HG02852 (cell line): ENCODE measurements at regions not wholly inside any gene's neighbourhood (a gene's known extent, or its start where the extent isn't known, plus 50 kb on each side); places are given as distances from the start of the nearest gene placed in this dataset.
"Not testable (repeated sequence)": the region's sequence is repeated elsewhere in the genome, so short reads cannot be mapped to it uniquely, and the experiment has no call there.

Experiments
- ATAC-seq: cut with Tn5 transposase; IDR thresholded peaks from one replicate; pipeline ENCODE4 v1.9.1; 2021; ENCODE audit warnings: mild to moderate bottlenecking, moderate library complexity; ENCODE audit not compliant: unreplicated experiment

DNA sequence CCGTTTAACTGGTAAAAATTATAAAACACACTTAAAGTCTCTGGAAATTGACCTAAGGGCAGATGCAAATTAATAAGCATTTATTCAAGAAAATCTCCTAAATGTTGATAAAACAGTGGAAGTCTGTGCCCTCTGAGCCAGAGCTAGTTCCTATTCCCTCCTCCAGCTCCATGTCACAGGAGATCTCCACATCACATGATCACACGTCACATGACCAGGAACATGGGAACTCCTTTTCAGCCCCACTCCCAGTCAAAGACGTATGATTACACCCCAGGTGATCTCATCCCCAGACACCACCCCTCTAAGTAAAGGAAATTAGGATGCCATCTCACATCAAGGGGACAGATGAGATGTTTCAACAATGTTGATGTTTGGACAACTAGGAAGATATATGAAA lies 237.7 kb upstream of the FRG1 start:
- ATAC-seq: not testable (repeated sequence)

DNA sequence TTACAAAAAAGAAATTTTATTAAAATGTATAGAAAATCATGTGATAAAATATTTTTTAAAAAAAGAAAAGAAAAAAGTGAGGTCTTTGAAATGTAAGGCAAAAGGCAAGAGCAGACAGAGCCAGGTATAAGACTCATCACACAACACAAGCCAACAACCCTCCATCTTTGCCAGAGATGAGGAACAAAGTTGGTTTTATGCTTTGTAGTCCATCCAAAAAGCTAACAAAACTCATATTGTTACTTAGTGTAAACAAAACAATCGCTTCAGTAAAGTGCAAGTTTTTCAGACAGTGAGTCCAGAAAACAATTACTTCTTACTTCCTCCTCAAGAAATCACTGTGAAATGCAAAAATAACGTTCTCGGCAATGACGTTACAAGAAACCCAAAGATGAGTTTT lies 233.9 kb upstream of the FRG1 start:
- not testable (repeated sequence) for ATAC-seq

DNA sequence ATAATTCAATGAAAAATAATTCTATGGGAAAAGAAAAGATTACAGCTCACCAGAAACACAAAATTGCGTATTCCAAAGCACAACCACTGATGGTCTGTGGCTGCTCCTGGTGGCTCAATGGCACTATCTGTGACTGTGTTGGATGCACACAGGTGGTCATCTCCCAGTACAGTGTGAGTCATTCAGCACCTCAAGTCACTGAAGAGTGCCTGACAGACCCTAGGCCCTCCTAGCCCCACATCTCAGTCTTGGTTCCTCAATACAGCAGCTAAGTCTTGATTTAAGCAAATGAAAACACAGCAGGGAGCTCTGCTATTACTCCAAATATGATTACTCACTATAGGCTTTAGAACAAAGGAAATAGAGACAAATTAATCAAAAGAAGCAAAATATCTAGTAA lies 233.4 kb upstream of the FRG1 start:
- not testable (repeated sequence) for ATAC-seq

- ATAC-seq: not testable (repeated sequence)
Observed at GRCh38 chr4:189711956-189712355, 228.7 kb upstream of the FRG1 start.

DNA sequence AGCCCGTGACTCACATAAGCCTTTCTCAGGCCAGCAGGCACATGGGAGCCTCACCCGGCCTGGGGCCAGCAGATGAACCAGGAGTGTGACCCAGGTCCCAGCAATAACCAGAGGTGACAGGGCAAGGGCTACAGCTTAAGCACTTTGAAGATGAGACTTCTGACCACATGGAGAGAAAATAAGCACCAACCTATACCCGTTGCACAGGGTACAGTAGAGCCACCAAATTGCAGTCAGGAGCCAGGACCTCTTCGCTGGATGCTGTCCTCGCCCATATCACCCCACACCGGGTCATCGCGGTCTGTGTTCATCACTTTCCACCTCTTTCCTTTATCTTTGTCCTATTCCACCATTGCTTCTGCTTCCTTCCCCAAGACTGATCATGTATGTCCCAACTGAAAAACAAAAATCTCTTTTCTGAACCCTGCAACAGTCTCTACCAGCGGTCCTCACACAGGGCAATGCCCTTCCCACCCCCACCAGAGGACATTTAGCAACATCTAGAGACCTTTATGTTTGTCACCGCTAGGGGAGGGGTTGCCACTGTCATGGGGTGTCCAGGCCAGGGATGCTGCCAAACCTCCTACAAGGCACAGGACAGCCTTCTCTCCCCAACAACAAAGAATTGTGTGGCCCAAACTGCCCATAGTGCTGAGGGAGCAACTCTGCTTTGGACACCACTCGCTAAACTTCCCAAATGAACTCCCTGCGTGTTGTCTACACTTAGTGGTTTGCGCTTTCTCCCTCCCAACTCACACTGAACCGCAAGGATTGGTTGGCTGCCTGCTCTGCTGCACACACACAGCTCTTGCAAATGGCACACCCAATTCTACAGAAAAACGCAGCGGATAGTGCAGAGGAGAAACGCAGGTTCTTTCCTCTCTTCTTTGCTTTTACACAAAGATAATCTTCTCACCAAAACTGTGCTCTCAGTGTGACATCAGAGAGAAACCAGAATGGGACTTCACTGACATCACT lies 219.4 kb upstream of the FRG1 start:
- not testable (repeated sequence) for ATAC-seq

DNA sequence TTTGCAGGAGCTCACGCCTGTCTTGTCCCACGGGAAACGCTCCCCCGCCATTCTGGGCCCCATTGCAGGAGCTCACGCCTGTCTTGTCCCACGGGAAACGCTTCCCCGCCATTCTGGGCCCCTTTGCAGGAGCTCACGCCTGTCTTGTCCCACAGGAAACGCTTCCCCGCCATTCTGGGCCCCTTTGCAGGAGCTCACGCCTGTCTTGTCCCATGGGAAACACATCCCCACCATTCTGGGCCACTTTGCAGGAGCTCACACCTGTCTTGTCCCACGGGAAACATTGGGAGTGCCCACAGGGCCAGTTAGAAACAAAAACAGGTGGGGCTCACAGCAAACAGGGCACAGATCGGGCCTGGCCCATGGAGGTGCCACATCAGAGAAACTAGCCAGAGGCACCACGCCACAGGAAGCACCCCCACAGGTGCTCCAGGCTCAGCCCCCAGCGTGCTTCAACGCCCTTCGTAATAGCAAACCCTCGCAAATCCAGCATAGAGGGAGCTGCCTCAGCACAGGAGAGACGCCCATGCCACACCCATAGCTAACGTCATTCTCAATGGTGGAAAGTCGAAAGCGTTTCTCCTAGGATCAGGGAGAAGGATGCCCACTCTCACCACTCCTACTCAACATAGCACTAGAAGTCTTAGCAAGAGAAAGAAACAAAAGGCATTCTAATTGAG lies 218.2 kb upstream of the FRG1 start:
- ATAC-seq: not testable (repeated sequence)

DNA sequence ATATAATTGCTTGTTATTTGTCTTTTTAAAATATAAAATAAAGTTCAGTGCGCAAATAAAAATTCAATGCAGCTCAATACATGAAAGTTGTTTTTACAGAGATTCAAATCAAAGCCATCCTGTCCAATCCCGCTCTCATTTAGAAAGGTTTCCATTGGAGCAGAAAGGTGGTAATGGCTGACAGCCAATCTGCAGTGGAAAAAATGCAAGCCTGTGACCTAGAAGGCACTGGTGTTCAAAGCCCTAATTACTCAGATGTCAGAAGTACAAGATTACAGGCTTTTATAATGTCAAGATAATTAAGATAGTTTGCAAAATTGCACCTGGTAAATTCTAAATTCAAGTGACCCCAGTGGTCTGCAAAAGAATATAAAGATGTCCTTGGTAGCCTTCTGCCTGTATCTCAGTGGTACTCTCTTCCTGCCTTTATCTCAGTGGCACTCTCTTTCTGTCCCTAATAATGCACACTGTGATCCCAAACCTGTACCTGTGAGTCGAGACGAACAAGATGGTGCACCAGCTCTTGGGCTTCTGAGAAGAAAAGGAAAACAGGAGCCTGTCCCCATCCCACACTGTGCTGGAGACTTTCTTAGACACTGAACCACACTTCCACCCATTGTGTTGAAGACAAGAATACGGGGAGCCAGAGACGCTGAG lies 212.6 kb upstream of the FRG1 start:
- not testable (repeated sequence) for ATAC-seq

DNA sequence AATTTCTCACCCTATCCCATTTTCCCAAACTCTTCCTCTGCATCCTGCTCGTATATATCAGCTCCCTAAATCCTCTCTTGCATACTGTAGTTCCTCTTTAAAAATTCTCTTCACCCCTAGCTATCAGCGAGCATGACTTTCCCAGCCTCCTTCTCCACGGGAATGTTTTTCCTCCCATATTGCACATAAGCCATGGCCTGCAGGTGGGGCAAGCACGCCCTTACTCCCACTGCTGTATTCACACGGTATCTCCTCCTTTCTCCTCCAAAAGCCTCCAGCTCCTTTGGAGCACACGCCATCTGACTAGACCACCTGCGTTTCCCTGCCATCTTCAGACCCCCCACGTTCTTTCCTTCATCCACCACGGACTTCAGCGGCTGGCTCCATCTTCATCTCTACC lies 208.7 kb upstream of the FRG1 start:
- ATAC-seq: not testable (repeated sequence)

DNA sequence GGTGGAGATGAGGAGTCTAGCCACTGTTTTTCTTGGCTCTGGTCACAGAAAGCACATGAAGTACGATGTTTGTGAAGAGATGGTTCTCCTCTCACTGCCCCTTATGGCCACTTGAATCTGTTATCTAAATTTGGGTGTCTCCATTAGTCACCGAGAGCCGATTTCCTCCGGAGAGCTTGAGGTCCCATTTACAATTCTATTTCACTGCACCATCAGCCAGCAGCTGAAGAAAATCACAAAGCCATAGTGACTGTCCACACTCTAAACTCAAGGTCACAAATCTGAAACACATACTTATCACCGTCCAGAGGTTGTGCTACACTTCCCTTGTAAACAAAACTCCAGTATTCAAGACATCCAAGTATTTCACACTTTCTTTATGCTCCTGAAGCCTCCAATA lies 207.2 kb upstream of the FRG1 start:
- not testable (repeated sequence) for ATAC-seq

DNA sequence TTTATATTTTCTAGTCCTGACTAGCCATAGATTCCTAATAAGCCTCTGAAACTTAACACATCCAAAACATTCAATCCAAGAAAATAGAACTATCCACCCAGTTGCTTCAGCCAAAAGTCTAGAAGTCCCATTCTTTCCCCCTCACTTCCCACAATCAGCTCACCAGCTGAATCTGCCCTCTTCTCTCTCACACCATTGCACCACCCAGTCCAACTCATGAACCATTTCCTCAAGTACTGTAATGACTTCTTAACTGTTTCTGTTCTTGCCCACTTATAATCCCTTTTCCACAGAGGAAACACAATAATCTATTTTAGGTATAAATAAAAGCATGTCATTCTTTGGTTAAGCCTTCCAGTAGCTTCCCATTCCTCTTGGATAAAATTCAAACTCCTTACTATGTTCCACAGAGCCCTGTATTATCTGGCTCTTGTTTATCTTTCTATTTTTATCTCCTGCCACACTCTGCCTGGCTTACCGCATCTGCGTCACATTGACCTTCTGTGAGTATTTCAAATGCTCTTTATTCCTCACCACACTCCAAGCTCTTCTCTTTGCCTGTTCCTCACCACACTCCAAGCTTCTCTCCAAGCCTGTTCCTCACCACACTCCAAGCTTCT lies 205.9 kb upstream of the FRG1 start:
- not testable (repeated sequence) for ATAC-seq

DNA sequence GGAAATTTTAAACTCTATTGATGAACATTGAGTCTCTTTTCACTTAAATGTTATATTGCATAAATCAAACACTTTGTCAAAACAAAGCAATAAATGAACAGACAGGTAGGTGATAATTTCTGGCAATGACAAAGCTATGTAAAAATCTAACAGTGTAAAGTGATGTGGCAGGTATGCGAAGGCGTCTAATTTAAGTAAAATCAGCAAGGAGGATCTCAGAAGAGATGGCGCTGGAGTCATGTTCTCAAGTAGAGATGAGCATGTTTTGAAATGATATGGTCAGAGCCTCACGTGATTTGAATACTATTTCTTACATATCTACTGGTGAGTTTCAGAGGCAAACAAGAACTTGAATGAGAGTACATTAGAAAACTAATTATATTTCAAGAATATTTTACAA lies 204.0 kb upstream of the FRG1 start:
- not testable (repeated sequence) for ATAC-seq

DNA sequence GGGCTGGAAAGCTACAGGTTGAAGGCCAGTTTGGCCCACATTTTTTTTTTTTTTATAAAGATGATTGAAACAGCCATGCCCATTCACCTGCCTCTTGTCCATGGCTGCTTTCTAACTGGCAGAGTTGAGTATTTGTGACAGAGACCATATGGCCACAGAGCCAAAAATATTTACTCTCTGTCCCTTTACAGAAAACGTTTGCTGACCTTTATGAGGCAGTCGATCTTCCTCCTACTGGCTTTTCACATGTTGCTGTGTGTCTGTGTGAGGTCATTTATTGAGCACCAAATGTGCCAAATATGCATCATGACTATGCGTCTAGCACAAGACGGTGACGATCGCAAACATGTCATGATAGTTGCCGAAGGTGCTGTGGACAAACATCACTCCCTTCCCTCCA lies 200.6 kb upstream of the FRG1 start:
- not testable (repeated sequence) for ATAC-seq

- ATAC-seq: no peak
Observed at GRCh38 chr4:189740873-189741272, 199.8 kb upstream of the FRG1 start.

DNA sequence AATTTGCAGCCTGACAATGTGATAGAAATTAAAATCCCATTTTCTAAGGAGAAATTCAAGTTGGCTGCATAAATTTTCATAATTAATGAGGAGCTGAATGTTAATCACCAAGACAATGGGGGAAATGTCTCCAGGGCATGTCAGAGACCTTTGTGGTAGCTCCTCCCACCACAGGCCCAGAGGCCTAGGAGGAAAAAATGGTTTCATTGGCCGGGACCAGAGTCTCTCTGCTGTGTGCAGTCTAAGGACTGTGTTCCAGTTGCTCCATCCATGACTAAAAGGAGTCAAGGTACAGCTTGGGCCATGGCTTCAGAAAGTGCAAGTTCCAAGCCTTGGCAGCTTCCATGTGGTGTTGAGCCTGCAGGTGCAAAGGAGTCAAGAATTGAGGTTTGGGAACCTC lies 187.6 kb upstream of the FRG1 start:
- not testable (repeated sequence) for ATAC-seq

- no peak for ATAC-seq
Observed at GRCh38 chr4:189763583-189763982, 177.1 kb upstream of the FRG1 start.

GRCh38 chr4:189765301-189765700 lies 175.4 kb upstream of the FRG1 start:
- ATAC-seq: no peak

DNA sequence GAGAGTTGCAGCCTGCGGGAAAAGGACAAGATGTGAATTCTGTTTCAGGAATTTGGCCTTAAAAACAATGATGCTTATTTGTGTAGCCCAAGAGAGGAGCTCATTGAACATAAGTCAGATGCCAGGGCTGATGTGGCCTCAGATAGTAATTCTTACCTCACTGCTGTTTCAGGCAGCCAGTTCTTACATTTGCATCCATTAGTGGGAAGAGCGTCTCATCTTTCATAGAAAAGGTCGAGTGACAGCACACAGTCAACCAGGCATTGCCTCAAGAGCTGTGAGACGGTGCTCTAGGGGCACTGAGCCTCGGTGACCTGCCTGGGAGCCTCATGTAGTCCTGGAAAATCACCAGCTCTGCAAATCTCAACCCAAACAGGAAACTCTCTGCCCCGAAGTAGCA lies 174.9 kb upstream of the FRG1 start:
- no peak for ATAC-seq

DNA sequence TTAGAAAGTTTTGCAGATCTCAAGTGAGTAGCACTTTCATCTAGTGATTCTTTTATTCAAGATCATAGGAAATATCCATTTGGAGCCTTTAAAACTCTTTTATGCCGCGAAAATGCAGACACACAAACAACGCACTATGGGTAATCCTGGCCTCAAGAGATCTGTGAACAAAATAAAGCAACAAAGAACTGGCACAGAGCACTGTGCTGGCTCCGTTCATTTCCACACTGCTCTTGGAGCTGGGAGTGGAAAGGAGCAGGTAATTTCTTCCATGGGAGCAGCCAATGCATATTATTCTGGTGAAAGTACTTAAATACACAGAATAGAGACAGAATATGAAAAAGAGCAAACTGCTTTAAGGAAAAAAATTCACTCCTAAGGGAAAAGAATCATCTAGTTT lies 172.7 kb upstream of the FRG1 start:
- ATAC-seq: no peak

DNA sequence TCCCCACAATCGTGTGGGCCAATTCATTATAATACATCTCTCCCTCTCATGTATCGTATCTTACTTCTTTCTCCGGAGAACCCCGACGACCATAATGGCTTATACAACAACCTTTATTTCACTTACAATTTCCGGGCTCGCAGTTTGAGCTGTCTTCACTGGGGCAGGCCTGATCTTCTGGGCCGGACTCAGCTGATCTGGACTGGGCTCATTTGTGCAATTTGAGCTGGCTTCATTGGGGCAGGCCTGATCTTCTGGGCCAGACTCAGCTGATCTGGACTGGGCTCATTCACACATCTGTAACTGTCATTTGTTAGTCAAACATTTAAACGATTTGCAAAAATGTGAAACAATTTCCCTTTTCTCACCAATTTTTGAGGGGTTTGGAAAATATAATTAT lies 171.5 kb upstream of the FRG1 start:
- ATAC-seq: no peak

GRCh38 chr4:189771696-189772361 lies 168.8 kb upstream of the FRG1 start:
- ATAC-seq: no peak
